ENCODE measurements at regions not wholly inside any gene's neighbourhood (a gene's known extent, or its start where the extent isn't known, plus 50 kb on each side); places are given as distances from the start of the nearest gene placed in this dataset.

GRCh38 chr2:133756833-133757232 lies 188.6 kb upstream of the NCKAP5 start:
- no peak overlapping the region for H3K27ac Mint-ChIP-seq
- no peak overlapping the region for H3K14ac ChIP-seq (ENCODE audit: insufficient read depth, low read length)
- H3K36me3 Mint-ChIP-seq (ENCODE audit: insufficient read depth in 1 of 3, low read depth in 3 of 3) = no peaks in the 10 kb centered on the region

More at GRCh38 chr2:133756833-133757232, 188.6 kb upstream of the NCKAP5 start:
- Histone ChIP-seq H2BK12ac (ENCODE audit: insufficient read length, low read depth, low read length) (no peak overlapping the region), H3K18ac (ENCODE audit: insufficient read length, low read depth, low read length) (no peak overlapping the region), H3K23me2 (ENCODE audit: insufficient read length, low read depth, low read length, poor library complexity, severe bottlenecking) (no peaks in the 10 kb centered on the region), H4K5ac (ENCODE audit: insufficient read length, low read depth, low read length) (no peak overlapping the region), H3K4me2 (ENCODE audit: insufficient read depth, insufficient read length, low read length) (no peak overlapping the region), H4K91ac (ENCODE audit: insufficient read length, low read depth, low read length) (no peak overlapping the region), H2BK5ac (ENCODE audit: insufficient read length, low read length) (no peak overlapping the region), H3K27me3 (ENCODE audit: insufficient read depth, low read length) (no peaks in the 10 kb centered on the region), H3K79me1 (ENCODE audit: insufficient read depth, low read depth, low read length, poor library complexity, severe bottlenecking) (no peaks in the 10 kb centered on the region), H3K4ac (ENCODE audit: low read depth, low read length) (no peak overlapping the region), H3K4me1 (ENCODE audit: insufficient read depth, low read length) (no peaks in the 10 kb centered on the region; the same call in 1 of the 2 replicates), H3T11ph (ENCODE audit: low read length) (no peak overlapping the region), H2BK120ac (ENCODE audit: low read depth, low read length, poor library complexity, severe bottlenecking) (no peak overlapping the region), H3K9me3 (ENCODE audit: control insufficient read depth, low read depth, low read length) (no peaks in the 10 kb centered on the region), H4K8ac (replicated peaks; ENCODE audit: insufficient read length, low read depth, low read length) (no peak overlapping the region), H2AFZ (ENCODE audit: low read length) (no peak overlapping the region), H4K20me1 (ENCODE audit: control insufficient read depth, insufficient read depth, insufficient read length) (no peaks in the 10 kb centered on the region), H3K9ac (ENCODE audit: extremely low read depth, insufficient read length, low read length) (no peak overlapping the region), H3K56ac (ENCODE audit: insufficient read length, low read depth, low read length) (no peak overlapping the region), H3K27ac (ENCODE audit: insufficient read length, low read depth, low read length) (no peak overlapping the region), H3K23ac (ENCODE audit: insufficient read length, low read depth, low read length) (no peak overlapping the region), H3K79me2 (ENCODE audit: insufficient read depth, low read length) (no peaks in the 10 kb centered on the region), H2AK5ac (ENCODE audit: insufficient read length, low read length) (no peak overlapping the region), H2BK15ac (ENCODE audit: low read depth, low read length) (no peak overlapping the region), H2BK20ac (ENCODE audit: low read depth, low read length, poor library complexity, severe bottlenecking) (no peak overlapping the region)
- no peak overlapping the region for H3K4me3 Mint-ChIP-seq
- WGBS (ENCODE audit: extremely low coverage, insufficient read length, low lambda C conversion rate) = no CpG with 5 or more reads among the region's 1 CpG
- no peak for DNase-seq
- TF ChIP-seq CTCF (conservative IDR thresholded peaks at IDR 0.05) = no peak
- no peaks in the 10 kb centered on the region for H3K27me3 Mint-ChIP-seq (ENCODE audit: low read depth)
- H3K9me3 Mint-ChIP-seq = peaks cover 0 to under 1% of the 10 kb centered on the region in 2 experiments; a peak in 1 of 5 replicates
- H3K4me1 Mint-ChIP-seq = peaks cover 10 to 12% of the 10 kb centered on the region in 2 experiments
